Mesendoderm (in vitro differentiated cells): ENCODE measurements at regions not wholly inside any gene's neighbourhood (a gene's known extent, or its start where the extent isn't known, plus 50 kb on each side); places are given as distances from the start of the nearest gene placed in this dataset.

Experiments
- DNase-seq: peaks from one replicate; pipeline ENCODE4 v3.0.0; 2013
- H2AK5ac ChIP-seq: 2 replicates; pipeline ENCODE4 v1.6.1; 2013; ENCODE audit warnings: low read length, inconsistent platforms
- H2BK120ac ChIP-seq: 2 replicates; pipeline ENCODE4 v1.6.1; 2013; ENCODE audit warnings: low read depth, mild to moderate bottlenecking, low read length, moderate library complexity, mixed read lengths
- H2BK15ac ChIP-seq: replicated peaks from 2 replicates; pipeline ENCODE4 v1.6.1; 2013; ENCODE audit warnings: low read depth, mild to moderate bottlenecking, moderate library complexity
- H2BK5ac ChIP-seq: 2 replicates; pipeline ENCODE4 v1.6.1; 2013; ENCODE audit warnings: low read length, inconsistent platforms
- H3K18ac ChIP-seq: 2 replicates; pipeline ENCODE4 v1.6.1; 2013; ENCODE audit warnings: mild to moderate bottlenecking, low read length, mixed read lengths
- H3K23ac ChIP-seq: one replicate; pipeline ENCODE4 v1.6.1; 2013; ENCODE audit warnings: low read length
- H3K27ac ChIP-seq: 2 replicates; pipeline ENCODE4 v1.5.1; 2013; ENCODE audit warnings: low read depth, mild to moderate bottlenecking, inconsistent platforms, low read length, moderate library complexity
- H3K27me3 ChIP-seq: 2 replicates; pipeline ENCODE4 v1.6.1; 2013; ENCODE audit warnings: low read length, control low read depth, mild to moderate bottlenecking, inconsistent platforms; ENCODE audit not compliant: insufficient read depth, poor library complexity
- H3K36me3 ChIP-seq: 2 replicates; pipeline ENCODE4 v1.6.1; 2013; ENCODE audit warnings: low read length, inconsistent platforms; ENCODE audit not compliant: control insufficient read depth, insufficient read depth
- H3K4ac ChIP-seq: one replicate; pipeline ENCODE4 v1.6.1; 2013; ENCODE audit warnings: low read depth, mild to moderate bottlenecking, low read length, moderate library complexity
- H3K4me1 ChIP-seq: 2 replicates; pipeline ENCODE4 v1.6.1; 2013; ENCODE audit warnings: low read depth, low read length, inconsistent platforms; ENCODE audit not compliant: control insufficient read depth
- H3K4me2 ChIP-seq: 2 replicates; pipeline ENCODE4 v1.6.1; 2013; ENCODE audit warnings: low read length
- H3K4me3 ChIP-seq: 2 replicates; pipeline ENCODE4 v1.5.1; 2013; ENCODE audit warnings: mild to moderate bottlenecking, low read length
- H3K56ac ChIP-seq: one replicate; pipeline ENCODE4 v1.6.1; 2013; ENCODE audit warnings: low read length
- H3K79me1 ChIP-seq: 2 replicates; pipeline ENCODE4 v1.6.1; 2013; ENCODE audit warnings: low read length, inconsistent platforms
- H3K79me2 ChIP-seq: 2 replicates; pipeline ENCODE4 v1.6.1; 2013; ENCODE audit warnings: mild to moderate bottlenecking, low read length; ENCODE audit not compliant: control insufficient read depth, insufficient read depth
- H3K9ac ChIP-seq: 2 replicates; pipeline ENCODE4 v1.6.1; 2013; ENCODE audit warnings: low read length, inconsistent platforms
- H4K5ac ChIP-seq: one replicate; pipeline ENCODE4 v1.6.1; 2013; ENCODE audit warnings: low read length
- H4K8ac ChIP-seq: one replicate; pipeline ENCODE4 v1.6.1; 2013; ENCODE audit warnings: low read depth, mild to moderate bottlenecking, control low read depth, low read length, moderate library complexity
- WGBS: extraction: QIAGEN DNeasy Blood & Tissue Kit; methylation state at CpG from one replicate; pipeline ENCODE4 v1.1.7; 2013; ENCODE audit warnings: low lambda C conversion rate, missing lambda C conversion rate; ENCODE audit not compliant: insufficient coverage; ENCODE audit errors: extremely low coverage; 5-methylcytosine and 5-hydroxymethylcytosine counted together

DNA sequence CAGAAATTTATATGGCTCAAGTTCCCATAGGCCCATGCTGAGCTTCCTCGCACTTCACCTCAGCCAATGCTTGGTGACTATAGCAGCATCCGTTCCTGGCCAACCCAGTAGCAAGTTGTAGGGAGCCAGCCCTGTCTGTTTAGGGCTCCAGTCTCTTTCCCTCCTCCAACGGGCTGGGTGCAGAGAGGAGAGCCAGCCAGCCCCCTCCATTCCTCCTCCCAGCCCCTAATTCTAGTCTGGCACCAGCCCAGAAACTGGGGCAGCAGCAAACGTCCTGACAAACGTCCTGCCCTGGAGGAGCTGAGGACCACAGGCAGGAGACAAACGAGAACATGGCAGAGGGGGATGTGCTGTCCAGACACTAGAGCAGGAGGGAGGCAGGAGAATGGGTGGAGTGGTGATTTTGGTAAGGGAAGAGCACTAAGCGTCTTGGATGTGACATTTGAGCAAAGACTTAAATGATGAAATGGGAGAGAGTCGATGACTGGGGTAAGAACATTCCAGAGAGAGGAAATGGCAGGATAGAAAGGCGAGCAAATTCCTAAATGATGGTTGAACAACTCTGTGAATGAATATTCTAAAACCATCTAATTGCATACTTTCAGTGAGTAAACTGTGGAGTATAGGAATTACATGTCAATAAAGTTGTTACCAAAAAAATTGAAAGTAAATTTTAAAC is 222.5 kb upstream of the DAPK1 start:
- H3K4me1 ChIP-seq, result no peaks in the 10 kb centered on the region
- WGBS, result no CpG with 5 or more reads among the region's 9 CpGs

DNA sequence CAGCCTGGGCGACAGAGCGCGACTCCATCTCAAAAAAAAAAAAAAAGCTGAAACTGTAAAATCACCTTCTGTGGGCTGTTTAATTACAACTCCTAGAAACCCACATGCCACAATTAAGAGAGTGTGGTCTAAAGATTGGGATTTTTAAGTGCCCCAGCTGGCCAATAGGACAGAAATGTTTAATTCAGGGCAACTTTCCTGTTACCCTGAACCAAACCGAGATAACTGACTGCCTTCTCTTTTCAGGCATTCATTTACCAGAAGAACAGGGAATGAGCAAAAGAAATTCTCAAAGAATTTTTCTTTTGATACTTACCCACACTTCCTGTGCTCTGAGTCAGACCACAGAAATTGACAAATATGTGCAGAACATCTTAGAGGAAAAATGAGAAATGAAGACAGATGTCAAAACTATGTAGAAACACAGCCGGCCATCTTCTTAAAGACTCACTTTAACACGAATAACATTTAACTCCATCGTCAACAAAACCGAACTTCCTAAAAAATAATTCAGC is 221.3 kb upstream of the DAPK1 start:
- no peak overlapping the region for H3K18ac ChIP-seq
- H3K56ac ChIP-seq, result no peak overlapping the region
- no peak overlapping the region for H4K8ac ChIP-seq
- no peak overlapping the region for H2BK15ac ChIP-seq
- no peaks in the 10 kb centered on the region for H3K79me1 ChIP-seq
- 100% methylated on average over 4 of the region's 8 CpGs for WGBS
- no peaks in the 10 kb centered on the region for H3K4me1 ChIP-seq
- H3K4ac ChIP-seq, result no peak overlapping the region
- H3K27me3 ChIP-seq, result no peaks in the 10 kb centered on the region
- H2BK120ac ChIP-seq, result no peak overlapping the region
- H3K27ac ChIP-seq, result no peak overlapping the region
- no peak overlapping the region for H3K9ac ChIP-seq
- no peaks in the 10 kb centered on the region for H3K36me3 ChIP-seq
- H3K23ac ChIP-seq, result no peak overlapping the region
- H3K4me3 ChIP-seq, result no peak overlapping the region
- no peak overlapping the region for H2AK5ac ChIP-seq
- no peaks in the 10 kb centered on the region for H3K79me2 ChIP-seq
- no peak overlapping the region for H4K5ac ChIP-seq
- DNase-seq, result no peak
- no peak overlapping the region for H2BK5ac ChIP-seq
- H3K4me2 ChIP-seq, result no peak overlapping the region

More for the DNA sequence above, 222.5 kb upstream of the DAPK1 start:
- no peaks in the 10 kb centered on the region for H3K79me1 ChIP-seq
- H2BK120ac ChIP-seq, result no peak overlapping the region
- H4K5ac ChIP-seq, result no peak overlapping the region
- H3K79me2 ChIP-seq, result no peaks in the 10 kb centered on the region
- H3K23ac ChIP-seq, result no peak overlapping the region
- no peak for DNase-seq
- no peak overlapping the region for H2BK5ac ChIP-seq
- H3K9ac ChIP-seq, result no peak overlapping the region
- no peak overlapping the region for H2AK5ac ChIP-seq
- H3K27ac ChIP-seq, result no peak overlapping the region
- H4K8ac ChIP-seq, result no peak overlapping the region
- H3K27me3 ChIP-seq, result no peaks in the 10 kb centered on the region
- H3K56ac ChIP-seq, result no peak overlapping the region
- no peak overlapping the region for H3K18ac ChIP-seq
- no peak overlapping the region for H3K4me3 ChIP-seq
- H3K4ac ChIP-seq, result no peak overlapping the region
- no peak overlapping the region for H3K4me2 ChIP-seq
- H3K36me3 ChIP-seq, result no peaks in the 10 kb centered on the region
- H2BK15ac ChIP-seq, result no peak overlapping the region

DNA sequence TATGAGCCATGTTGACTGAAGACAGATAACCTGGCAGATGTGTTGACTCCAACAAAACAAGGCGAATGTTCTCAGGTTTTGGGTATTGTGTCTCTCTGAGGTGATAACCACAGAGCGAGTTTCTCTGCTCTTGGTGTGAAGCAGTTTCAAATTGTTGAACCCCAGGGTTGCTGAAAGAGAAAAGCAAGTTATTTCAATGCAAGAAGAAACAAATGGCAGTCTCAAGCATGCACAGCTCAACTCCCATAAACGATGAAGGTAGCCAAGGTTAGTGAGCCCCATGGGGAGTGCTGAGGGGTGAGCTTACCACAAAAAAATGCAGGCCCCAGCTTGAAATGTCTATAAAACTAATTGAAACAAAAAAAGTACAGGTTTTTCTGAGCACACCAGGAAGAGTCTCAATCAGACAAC is 220.8 kb upstream of the DAPK1 start:
- no peak overlapping the region for H4K8ac ChIP-seq
- no peaks in the 10 kb centered on the region for H3K79me2 ChIP-seq
- H3K79me1 ChIP-seq, result no peaks in the 10 kb centered on the region
- no peaks in the 10 kb centered on the region for H3K36me3 ChIP-seq
- H3K4me1 ChIP-seq, result no peaks in the 10 kb centered on the region
- H2AK5ac ChIP-seq, result no peak overlapping the region
- H3K18ac ChIP-seq, result no peak overlapping the region
- no peak overlapping the region for H3K4ac ChIP-seq
- no peaks in the 10 kb centered on the region for H3K27me3 ChIP-seq
- no peak overlapping the region for H2BK120ac ChIP-seq
- H3K9ac ChIP-seq, result no peak overlapping the region
- H2BK5ac ChIP-seq, result no peak overlapping the region
- H3K4me3 ChIP-seq, result no peak overlapping the region
- no peak overlapping the region for H3K27ac ChIP-seq
- H3K23ac ChIP-seq, result no peak overlapping the region
- no peak overlapping the region for H3K4me2 ChIP-seq
- no peak overlapping the region for H2BK15ac ChIP-seq
- no CpG with 5 or more reads among the region's 3 CpGs for WGBS
- H3K56ac ChIP-seq, result no peak overlapping the region
- H4K5ac ChIP-seq, result no peak overlapping the region
- DNase-seq, result no peak

DNA sequence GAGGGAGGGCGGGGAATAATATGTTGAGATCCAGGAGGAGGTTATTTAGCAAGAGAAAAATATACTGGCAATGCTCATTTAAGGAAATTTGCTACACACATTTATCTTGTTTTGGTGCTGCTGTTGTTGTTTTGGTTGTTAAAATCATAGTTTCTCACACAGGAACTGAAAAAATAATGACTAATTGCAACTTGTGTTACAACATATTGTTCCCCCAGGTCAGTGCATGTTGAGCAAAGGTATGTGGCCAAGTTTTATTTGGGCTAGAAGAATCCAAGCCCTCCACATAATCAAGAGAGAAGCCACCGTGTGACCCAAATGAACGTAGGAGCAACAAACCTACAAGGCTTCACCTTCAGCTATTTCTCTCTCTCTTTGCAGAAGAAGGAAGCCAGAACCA is 220.3 kb upstream of the DAPK1 start:
- Histone ChIP-seq H2AK5ac (no peak overlapping the region), H4K8ac (no peak overlapping the region), H3K4me1 (no peaks in the 10 kb centered on the region), H3K4ac (no peak overlapping the region), H3K4me2 (no peak overlapping the region), H2BK5ac (no peak overlapping the region), H3K79me2 (no peaks in the 10 kb centered on the region), H3K9ac (no peak overlapping the region), H2BK120ac (no peak overlapping the region), H3K27ac (no peak overlapping the region), H3K4me3 (no peak overlapping the region), H3K23ac (no peak overlapping the region), H3K56ac (no peak overlapping the region), H3K27me3 (no peaks in the 10 kb centered on the region), H2BK15ac (no peak overlapping the region), H3K79me1 (no peaks in the 10 kb centered on the region), H3K36me3 (no peaks in the 10 kb centered on the region), H3K18ac (no peak overlapping the region), H4K5ac (no peak overlapping the region)
- WGBS, result no CpG with 5 or more reads among the region's 3 CpGs
- no peak for DNase-seq

DNA sequence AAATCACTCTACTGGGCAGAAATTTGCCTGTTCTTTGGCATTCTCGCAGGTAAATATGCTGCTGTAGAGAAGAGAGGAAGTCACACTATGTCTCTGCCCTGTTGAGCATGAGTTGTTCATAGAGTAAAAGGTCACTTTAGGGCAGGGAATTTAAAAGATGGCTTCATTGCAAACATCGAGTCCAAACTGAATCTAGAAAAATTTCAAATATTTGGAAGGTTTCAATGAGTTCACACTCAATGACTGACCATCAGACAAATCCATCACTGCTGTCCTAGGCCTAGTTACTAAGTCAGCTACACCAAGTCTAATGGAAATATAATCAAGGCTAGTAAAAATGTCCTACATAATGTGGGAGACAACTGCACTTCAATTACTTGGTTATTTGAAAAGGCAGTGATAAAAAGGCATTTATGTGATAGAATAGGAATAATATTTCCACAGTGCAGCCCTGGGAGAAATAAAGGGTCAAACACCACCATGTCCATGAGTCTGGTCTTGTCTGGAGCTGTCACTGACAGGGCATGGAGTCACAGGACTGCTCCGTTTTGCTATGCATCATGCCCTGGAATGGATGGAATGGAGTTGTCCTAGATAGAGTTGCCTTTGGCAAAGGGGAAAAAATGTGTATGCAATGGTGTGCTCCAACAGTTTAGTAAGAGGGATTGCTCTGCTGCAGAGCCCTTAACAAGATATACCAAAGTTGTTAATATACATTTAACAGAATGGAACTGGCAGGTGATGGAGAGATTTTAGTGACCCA is 218.5 kb upstream of the DAPK1 start:
- H2BK120ac ChIP-seq, result no peak overlapping the region
- no peak overlapping the region for H3K4ac ChIP-seq
- WGBS, result no CpG with 5 or more reads among the region's 3 CpGs
- no peak for DNase-seq
- no peak overlapping the region for H4K8ac ChIP-seq
- no peak overlapping the region for H3K4me3 ChIP-seq
- no peak overlapping the region for H2AK5ac ChIP-seq
- H3K36me3 ChIP-seq, result no peaks in the 10 kb centered on the region
- H3K4me1 ChIP-seq, result peaks cover 2% of the 10 kb centered on the region
- no peak overlapping the region for H3K18ac ChIP-seq
- H2BK5ac ChIP-seq, result no peak overlapping the region
- no peaks in the 10 kb centered on the region for H3K79me1 ChIP-seq
- H4K5ac ChIP-seq, result no peak overlapping the region
- H3K27me3 ChIP-seq, result no peaks in the 10 kb centered on the region
- H3K9ac ChIP-seq, result no peak overlapping the region
- H3K56ac ChIP-seq, result no peak overlapping the region
- no peak overlapping the region for H2BK15ac ChIP-seq
- H3K4me2 ChIP-seq, result no peak overlapping the region
- H3K27ac ChIP-seq, result no peak overlapping the region
- H3K79me2 ChIP-seq, result no peaks in the 10 kb centered on the region
- H3K23ac ChIP-seq, result no peak overlapping the region
